NCI-H2107 treated with DMSO at 0.1 percent for 48 hours (cell line): ENCODE measurements at regions not wholly inside any gene's neighbourhood (a gene's known extent, or its start where the extent isn't known, plus 50 kb on each side); places are given as distances from the start of the nearest gene placed in this dataset.
"Not testable (repeated sequence)": the region's sequence is repeated elsewhere in the genome, so short reads cannot be mapped to it uniquely, and the experiment has no call there.

Experiments
- DNase-seq: peaks from one replicate; lab custom pipeline; 2025; ENCODE audit not compliant: unreplicated experiment; lab: John Stamatoyannopoulos, UW

DNA sequence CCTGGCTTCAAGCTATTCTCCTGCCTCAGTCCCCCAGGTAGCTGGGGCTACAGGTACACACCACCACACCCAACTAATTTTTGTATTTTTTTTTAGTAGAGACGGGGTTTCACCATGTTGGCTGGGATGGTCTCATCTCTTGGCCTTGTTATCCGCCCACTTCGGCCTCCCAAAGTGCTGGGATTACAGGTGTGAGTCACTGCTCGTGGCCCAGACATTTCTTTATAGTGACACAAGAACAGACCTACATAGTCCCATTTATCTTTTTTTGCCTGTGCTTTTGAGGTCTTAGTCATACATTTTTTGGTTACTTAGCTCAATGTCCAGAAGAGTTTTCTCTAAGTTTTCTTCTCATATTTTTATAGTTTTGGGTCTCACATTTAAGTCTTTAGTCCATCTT is 247.4 kb downstream of the SYT10 start:
- no peak for DNase-seq

DNA sequence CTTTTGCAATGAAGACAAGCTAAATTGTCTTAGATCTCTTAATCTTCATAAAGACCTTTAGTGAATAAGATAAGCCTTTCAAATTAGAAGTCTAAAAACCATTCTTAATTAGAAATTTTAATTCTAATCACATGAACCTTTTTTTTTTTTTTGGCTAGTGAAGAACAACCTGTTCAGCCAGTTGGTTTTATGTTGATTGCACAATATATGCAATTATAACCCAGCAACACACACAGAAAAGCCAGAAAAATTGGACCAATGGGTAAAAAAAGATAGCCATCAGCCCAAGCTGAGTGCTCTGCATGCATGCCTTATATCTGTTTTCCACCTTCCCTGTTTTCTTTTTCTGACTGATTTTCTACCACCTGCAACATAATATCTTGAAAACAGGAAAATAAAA is 252.2 kb downstream of the SYT10 start:
- no peak for DNase-seq

DNA sequence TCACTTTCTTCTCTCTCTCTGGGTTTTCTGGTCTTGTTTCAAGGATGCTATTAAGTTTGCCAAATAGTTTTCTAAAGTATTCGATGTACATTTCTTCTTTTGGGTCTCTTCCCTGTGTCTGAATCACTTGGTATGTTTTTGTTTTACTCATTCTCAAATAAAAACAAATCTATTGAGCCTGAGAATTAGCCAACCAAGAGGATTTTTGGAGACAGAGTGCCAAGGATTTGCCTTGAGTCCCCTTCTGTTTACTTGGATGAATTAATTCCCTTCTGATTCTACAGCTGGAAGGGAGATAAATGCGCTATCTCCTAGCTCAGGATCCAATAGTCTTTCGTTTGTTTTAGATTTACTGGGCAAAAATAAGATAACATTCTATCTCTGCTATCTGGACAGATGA is 255.5 kb downstream of the SYT10 start:
- no peak for DNase-seq

DNA sequence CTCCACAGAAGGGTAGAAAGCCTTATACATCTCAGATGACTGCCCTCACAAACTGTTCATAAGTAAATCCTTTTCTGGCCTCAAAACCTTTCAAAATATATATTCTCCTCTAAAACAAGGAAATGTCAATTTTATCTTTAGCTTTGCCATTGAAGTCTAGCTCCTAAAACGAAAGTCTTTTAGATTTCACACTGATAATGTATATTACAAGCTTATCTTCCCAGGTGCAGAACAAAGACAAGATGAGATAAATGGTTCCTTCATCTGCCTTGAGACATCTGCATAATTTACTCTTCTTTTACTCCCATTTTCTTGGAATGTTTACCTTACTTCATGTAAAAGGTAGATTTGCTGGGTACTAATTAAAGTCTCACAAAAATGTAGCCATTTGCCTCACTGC is 257.1 kb downstream of the SYT10 start:
- DNase-seq, result no peak

DNA sequence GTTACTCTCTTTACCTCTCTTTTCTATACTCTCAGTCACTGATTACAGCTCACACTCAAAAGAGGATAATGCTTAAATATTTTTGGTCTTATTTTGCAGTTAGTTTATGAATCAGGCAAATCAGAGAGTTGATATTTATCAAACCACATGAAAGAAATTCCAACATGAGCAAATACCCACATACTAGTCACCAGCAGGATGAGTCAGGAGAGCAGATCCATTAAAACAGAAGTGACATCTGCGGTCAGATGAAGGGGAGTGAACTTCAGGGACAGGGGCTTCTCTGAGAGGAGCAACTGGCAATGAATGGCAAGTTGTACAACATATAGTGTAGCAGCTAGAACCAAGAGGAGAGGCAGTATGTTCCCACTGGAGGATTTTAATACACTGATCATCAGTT is 258.7 kb downstream of the SYT10 start:
- no peak for DNase-seq

DNA sequence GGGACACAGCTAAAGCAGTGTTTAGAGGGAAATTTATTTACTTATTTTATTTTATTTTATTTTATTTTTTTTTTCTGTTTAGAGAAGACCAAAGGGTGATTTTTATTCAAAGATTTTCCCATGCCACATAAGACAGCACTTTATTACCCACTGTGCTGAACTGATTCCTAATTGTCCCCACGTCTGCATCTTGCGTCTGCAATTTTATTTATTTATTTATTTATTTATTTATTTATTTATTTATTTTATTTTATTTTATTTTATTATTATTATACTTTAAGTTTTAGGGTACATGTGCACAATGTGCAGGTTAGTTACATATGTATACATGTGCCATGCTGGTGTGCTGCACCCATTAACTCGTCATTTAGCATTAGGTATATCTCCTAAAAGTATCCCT is 269.7 kb upstream of the PKP2 start:
- DNase-seq, result not testable (repeated sequence)

DNA sequence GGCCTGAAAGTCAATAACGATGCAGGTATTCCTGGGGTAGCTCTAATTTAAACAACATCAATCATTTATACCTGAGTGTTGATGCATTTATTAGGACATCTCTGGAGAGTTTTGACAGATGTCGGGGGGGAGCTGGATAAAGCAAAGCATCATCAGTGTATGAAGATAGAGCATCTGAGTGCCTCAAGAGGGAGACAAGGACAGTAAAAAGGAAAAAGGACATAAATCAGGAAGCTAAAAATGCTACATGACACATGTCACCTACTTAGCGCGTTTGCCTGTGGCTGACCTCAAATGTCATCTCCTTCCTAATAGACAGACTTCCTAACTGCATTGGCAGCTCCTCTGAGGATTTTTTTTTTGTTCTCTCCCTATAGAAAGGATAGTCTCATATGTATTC is 259.5 kb upstream of the PKP2 start:
- no peak for DNase-seq

DNA sequence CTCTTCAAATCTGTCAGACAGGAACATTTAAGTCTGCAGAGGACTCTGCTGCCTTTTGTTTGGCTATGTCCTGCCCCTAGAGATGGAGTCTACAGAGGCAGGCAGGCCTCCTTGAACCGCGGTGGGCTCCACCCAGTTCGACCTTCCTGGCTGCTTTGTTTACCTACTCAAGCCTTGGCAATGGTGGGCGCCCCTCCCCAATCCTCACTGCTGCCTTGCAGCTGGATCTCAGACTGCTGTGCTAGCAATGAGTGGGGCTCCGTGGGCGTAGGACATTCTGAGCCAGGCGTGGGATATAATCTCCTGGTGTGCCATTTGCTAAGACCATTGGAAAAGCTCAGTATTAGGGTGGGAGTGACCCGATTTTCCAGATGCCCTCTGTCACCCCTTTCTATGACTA is 250.7 kb upstream of the PKP2 start:
- DNase-seq, result not testable (repeated sequence)

DNA sequence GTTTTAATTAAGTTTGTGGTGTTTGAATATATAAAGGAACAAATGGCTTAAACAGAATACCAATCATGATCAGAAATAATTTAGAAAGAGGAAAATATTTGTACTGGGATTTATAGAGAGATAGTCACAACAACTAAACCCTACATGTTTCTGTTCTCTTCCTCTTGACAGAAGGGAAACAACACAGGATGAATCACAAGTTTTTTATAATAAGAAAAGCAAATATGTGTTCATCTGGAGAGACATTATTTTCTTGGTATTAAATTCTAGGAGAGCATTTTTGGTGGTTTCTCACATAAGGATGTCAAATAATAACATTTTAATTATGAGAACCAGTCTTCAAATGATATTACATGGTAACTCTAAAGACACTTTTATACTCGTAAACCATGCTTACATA is 232.9 kb upstream of the PKP2 start:
- no peak for DNase-seq

DNA sequence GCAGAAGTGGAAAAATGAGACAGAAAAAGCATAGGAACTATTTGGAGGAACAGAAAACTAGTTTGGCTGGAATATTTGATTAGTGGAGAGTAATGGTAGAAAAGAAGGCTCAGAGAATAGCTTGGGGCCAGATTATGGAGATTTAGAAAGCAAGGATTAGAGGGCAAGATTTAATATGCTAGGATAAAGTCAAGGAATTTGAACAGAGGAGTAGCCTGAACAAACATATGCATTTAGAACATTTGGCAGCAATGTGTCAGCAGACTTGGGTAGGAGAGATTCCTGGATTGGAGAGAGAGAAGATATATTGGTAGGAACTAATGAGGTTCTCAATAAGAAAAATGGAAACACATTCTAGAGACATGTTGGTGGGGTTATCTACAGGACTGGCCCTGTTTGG is 229.2 kb upstream of the PKP2 start:
- DNase-seq, result no peak

DNA sequence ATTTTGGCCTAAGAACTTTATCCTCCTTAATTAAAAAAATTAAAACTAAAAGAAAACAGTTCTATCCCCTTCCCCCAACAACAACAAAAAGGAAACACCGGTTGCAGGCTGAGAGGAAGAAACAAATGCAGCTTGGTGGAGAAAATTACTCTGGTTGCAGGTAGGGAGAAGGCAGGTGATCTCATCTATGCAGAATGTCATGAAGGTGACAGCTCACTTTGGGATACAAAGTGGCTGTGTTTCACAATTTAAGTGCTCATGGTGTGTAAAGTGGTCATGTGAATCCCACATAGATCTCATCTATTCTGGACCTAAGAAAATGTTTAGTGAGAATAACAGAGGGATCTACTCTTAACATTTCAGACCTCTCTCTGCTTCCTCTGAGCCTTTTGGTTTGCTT is 219.7 kb upstream of the PKP2 start:
- DNase-seq, result no peak

DNA sequence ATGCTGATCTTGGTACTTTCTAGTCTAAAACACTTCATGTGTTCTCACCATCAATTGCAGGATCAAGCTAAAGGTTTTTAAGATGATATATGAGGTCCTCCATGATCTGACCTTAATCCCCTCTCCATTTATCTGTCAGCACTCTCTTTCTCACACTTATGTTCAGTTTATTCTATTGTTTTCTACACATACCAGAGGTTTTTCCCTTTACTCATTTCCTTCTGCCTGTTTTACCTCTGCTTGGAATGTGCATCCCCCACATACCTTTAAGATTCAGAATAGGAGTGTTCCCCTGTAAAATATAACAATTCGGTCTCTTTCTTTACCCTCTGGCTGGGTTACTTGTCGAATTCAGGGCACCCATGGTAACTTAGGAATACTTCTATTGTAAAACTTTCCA is 219.1 kb upstream of the PKP2 start:
- no peak for DNase-seq

DNA sequence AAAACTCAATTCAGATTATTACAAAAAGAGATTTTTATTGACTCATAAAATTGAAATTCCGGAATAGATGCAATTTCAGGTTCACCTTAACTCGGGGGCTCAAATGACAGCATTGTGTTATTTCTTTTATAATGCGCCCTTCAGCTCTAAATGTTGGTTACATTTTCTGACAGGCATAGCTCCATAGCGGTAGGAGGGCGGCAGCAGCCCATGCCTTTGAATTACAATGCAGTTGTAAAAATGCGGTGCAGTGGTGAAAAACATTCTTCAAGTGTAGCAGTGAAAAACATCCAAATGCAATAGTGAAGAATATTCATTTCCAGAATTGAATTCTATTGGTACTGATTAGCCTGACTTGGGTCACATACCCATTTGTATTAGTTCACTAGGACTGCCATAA is 215.3 kb upstream of the PKP2 start:
- DNase-seq, result no peak

DNA sequence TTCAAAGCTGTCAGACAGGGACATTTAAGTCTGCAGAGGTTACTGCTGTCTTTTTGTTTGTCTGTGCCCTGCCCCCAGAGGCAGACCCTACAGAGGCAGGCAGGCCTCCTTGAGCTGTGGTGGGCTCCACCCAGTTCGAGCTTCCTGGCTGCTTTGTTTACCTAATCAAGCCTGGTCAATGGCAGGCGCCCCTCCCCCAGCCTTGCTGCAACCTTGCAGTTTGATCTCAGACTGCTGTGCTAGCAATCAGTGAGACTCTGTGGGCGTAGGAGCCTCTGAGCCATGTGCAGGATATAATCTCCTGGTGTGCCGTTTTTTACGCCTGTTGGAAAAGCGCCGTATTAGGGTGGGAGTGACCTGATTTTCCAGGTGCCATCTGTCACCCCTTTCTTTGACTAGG is 211.2 kb upstream of the PKP2 start:
- not testable (repeated sequence) for DNase-seq

DNA sequence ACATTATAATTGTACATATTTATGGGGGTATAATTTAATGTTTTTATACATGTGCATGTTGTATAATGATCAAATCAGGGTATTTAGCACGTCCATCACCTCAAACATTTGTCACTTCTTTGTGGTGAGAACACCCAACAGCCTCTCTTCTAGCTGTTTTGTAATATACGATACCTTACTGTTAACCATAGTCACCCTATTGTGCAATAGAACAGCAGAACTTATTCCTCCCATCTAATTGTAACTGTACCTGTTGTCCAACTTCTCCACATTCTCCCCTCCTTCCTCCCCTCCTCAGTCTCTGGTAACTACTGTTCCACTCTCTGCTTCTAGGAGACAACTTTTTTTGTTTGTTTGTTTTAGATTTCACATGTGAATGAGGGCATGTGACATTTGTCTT is 197.0 kb upstream of the PKP2 start:
- DNase-seq, result no peak

DNA sequence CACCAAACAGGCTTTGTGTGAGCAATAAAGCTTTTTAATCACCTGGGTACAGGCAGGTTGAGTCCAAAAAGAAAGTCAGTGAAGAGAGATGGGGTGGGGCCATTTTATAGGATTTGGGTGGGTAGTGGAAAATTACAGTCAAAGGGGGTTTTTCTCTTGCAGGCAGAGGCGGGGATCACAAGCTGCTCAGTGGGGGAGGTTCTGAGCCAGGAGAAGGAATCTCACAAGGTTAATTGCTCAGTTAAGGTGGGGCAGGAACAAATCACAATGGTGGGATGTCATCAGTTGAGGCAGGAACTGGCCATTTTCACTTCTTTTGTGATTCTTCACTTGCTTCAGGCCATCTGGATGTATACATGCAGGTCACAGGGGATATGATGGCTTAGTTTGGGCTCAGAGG is 191.3 kb upstream of the PKP2 start:
- DNase-seq, result not testable (repeated sequence)

DNA sequence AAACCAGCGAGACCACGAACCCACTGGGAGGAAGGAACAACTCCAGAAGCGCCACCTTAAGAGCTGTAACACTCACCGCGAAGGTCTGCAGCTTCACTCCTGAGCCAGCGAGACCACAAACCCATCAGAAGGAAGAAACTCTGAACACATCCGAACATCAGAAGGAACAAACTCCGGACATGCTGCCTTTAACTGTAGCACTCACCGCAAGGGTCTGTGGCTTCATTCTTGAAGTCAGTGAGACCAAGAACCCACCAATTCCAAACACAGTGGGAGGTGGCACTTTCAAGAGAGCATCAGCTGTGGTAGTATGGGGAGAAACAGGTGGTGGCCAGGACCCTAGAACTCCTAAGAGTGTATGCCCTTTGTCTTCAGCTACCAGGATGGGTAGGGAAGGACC is 179.8 kb upstream of the PKP2 start:
- not testable (repeated sequence) for DNase-seq

DNA sequence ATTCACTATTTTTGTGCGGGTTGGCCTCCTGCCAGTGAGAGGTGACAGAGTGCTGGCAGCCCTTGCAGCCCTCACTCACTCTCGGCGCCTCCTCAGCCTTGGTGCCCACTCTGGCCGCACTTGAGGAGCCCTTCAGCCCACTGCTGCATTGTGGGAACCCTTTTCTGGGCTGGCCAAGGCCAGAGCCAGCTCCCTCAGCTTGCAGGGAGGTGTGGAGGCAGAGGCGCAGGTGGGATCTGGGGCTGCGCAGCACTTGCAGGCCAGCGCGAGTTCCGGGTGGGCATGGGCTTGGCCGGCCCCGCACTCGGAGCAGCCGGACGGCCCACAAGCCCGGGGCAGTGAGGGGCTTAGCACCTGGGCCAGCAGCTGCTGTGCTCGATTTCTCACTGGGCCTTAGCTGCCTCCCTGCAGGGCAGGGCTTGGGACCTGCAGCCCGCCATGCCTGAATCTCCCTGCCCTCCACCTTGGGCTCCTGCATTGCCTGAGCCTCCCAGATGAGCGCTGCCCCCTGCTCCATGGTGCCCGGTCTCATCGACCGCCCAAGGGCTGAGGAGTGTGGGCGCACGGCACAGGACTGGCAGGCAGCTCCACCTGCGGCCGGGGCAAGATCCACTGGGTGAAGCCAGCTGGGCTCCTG is 178.7 kb upstream of the PKP2 start:
- not testable (repeated sequence) for DNase-seq

DNA sequence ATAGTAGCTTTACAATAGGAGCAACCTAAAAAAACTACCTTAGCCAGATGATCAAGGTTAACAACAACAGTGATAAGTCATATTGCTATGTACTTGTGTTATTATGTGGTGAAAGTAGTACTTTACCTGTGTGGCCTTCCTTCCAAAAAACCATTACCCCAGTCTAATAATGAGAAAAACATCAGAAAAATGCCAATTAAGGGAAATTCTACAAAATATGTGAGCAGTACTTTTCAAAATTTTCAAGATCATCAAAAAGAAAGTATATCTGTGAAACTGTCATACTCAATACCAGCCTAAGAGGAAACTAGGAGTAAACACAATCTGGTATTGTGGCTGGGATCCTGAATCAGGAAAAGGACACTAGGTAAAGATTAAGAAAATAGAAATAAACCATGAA is 165.3 kb upstream of the PKP2 start:
- no peak for DNase-seq

DNA sequence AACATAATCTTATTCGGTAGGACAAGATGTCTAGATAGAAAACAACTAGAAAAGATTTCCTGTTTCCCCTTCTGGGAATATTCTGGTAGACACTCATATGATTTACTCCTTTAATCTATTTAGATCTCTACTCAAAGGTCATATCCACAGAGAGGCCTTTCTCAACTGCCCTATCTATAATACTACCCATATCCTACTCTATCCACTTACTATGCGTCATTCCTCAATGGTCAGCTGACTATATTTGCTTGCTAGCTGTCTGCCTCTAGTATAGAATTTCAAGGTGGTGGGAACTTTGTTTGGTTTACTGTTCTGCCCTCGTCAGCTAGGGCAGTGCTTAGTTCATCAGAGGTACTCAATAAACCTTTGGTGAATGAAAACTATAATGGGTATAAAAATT is 157.8 kb upstream of the PKP2 start:
- DNase-seq, result no peak

DNA sequence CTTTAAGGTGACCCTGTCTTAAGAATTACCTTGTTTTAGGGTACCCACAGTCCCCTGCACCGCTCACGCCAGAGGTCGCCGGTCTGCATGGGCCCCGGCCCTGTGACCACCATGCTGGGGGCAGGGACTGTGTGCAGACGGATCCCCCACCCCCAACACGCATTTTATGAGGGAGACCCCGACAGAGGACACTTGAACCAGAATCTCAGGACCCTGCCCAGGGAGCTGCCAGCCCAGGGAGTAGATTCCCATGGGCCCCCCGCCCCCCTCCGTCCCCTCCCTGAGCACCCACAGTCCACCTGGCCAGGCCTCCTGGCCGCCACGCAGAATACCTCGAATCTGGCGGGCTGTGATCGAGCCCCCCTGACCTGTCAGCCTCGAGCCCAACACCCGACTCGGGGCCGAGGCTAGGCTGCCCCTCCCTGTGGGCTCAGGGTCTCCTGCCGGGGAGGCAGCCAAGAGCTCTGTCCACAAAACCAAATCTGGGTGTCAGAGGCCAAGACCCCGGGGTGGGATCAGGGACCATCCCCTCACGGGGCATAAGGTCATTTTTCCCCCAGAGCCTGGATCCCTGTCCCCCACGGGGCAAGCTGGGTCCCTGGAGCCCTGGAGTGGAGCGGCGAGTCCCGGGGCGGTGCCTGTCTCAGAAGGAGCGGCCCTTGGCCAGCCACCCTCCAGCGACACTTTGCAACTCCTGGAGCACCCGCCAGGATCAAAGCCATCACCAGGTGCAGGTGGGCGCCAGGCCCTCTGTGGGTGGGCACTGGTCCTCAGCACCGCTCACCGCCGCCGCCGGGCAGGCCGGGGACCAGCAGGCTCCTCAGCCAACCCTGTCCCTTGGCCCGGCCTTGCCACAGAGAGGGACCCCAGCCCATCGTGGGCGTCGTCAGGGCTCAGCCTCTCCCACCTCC is 155.8 kb upstream of the PKP2 start:
- DNase-seq, result no peak

DNA sequence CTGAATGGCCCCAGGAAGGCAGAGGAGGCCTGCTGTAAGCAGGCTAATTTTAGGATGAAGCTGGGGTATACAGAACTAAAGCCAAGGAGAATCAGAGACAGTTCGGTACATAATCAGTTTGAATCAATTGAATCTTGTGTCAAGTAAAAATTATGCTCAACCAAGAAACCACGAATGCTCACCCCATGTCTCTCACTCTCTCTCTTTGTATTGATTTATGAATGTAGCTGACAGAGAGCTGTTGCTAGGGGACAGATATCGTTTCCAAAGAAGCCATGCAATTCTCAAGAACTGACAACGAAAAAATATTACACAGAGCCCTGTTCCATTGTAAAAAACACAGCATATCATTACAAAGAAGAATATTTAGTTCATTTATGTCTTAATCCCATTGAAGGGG is 151.1 kb upstream of the PKP2 start:
- no peak for DNase-seq

DNA sequence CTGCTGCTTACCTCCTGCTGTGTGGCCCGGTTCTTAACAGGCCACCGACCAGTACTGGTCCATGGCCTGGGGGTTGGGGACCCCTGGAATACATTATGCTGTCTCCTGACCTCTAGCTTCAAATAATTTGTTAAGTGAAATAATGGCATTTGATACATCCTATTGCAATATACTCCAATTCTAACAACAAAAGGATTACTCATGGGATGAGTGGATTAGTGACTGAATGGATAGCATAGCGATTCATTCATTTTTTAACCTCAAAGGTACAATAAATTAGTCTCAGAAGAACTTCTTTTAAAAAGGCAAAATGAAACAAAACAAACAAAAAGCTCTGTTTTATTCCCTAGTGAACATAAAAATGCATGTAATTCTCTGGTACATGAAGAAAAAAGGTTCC is 147.9 kb upstream of the PKP2 start:
- no peak for DNase-seq
